ENCODE measurements at regions not wholly inside any gene's neighbourhood (a gene's known extent, or its start where the extent isn't known, plus 50 kb on each side); places are given as distances from the start of the nearest gene placed in this dataset.
A peak's percentile ranks its signal among the peaks of the same experiment; 100 is the strongest.

DNA sequence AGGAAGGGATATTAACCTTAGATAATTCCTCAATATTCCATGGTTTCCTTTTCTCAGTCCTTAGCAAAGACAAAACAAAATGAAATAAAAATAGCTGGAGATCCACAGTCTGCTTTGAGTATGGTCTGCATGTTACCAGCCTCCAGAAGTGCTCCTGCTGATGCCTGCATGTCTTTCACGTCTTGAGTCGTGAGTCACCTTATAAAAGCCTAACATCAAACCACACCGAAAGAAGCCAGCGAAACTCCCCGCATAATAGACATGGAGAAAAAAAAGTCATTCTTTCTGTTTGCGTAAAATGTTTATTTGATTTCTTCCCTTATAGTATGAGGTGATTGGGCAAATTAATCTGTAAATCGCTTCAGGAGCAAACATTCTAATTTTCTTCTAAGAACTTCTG lies 380.5 kb downstream of the SLCO4C1 start:
- no peaks in the 10 kb centered on the region for H3K36me3 Mint-ChIP-seq (ENCODE audit: insufficient read depth, unreplicated experiment)
- Histone ChIP-seq H3K9me3 (no peaks in the 10 kb centered on the region), H3K4me1 (no peaks in the 10 kb centered on the region), H3K4me3 (ENCODE audit: low read depth, low read length) (no peak overlapping the region), H3K27me3 (replicated peaks; ENCODE audit: control insufficient read depth, insufficient read depth, low read length) (no peaks in the 10 kb centered on the region), H3K36me3 (ENCODE audit: control insufficient read depth, insufficient read depth, low read length) (no peaks in the 10 kb centered on the region)
- no peak for TF ChIP-seq CTCF (IDR thresholded peaks at IDR 0.05; ENCODE audit: insufficient read depth in 1 of 2, low read depth in 1 of 2, low read length in 1 of 2, severe bottlenecking in 1 of 2, unreplicated experiment in 1 of 2)
- H3K27ac Mint-ChIP-seq (ENCODE audit: unreplicated experiment) = no peak overlapping the region
- POLR2A ChIA-PET = no interaction called here
- intact Hi-C loops (cut with micrococcal nuclease; ENCODE audit: unreplicated experiment) = no loop called here
- CTCF ChIA-PET = no interaction called here
- H3K4me3 Mint-ChIP-seq (ENCODE audit: unreplicated experiment) = peak overlapping the region; percentile 39
- H3K4me1 Mint-ChIP-seq (ENCODE audit: low read depth, unreplicated experiment) = peaks cover 6% of the 10 kb centered on the region
- H3K9me3 Mint-ChIP-seq (ENCODE audit: unreplicated experiment) = no peaks in the 10 kb centered on the region
- no peaks in the 10 kb centered on the region for H3K27me3 Mint-ChIP-seq (ENCODE audit: insufficient read depth, unreplicated experiment)
- DNase-seq = no peak
- no TSS peak for BruUV-seq (replicated peaks)

DNA sequence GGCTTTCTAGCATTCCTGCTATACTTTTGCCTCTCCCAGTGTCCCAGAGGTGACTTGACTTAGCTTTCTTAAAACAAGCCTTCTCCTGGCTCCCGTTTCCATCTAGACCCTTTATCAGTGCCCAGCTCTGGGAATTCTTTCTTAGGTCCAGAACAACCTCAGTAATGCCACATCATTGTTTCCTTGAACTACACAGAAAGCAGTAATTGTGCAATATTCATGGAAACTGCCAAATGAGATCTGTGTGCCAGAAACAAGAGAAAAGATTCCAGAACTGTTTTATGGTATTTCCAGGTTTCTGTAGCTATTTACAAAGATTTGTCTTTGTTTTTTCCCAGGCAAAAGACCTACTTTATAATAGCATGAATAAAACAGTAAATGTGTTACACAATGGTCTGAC lies 391.3 kb downstream of the SLCO4C1 start:
- POLR2A ChIA-PET = no interaction called here
- H3K4me1 Mint-ChIP-seq (ENCODE audit: low read depth, unreplicated experiment) = no peaks in the 10 kb centered on the region

DNA sequence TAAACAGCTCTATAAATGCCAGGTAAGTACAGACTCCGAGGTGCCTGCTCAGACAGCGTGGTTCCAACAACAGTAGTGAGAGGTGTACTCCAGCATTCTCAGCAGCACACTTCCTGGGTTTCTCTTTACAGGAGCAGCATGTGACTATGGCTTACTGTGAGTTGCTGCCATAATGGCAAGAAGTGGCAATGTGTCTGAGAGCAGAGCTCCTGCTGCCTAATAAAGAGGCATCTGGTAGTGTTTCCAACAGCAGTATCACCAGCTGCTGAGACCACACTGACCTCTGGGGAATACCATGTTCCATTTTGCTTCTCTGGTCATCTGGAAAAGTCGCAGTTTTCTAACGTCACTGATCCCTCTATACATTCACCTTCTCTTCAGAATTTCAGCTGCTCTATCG lies 398.2 kb downstream of the SLCO4C1 start:
- peak in 1 of 2 experiments; percentile 34 for DNase-seq
- H3K9me3 Mint-ChIP-seq (ENCODE audit: unreplicated experiment) = no peaks in the 10 kb centered on the region
- CTCF ChIA-PET = no interaction called here
- H3K36me3 Mint-ChIP-seq (ENCODE audit: insufficient read depth, unreplicated experiment) = no peaks in the 10 kb centered on the region
- H3K4me3 Mint-ChIP-seq (ENCODE audit: unreplicated experiment) = no peak overlapping the region
- no peak overlapping the region for H3K4me3 ChIP-seq (ENCODE audit: low read depth, low read length)
- intact Hi-C loops (cut with micrococcal nuclease; ENCODE audit: unreplicated experiment) = no loop called here
- H3K4me1 ChIP-seq = no peaks in the 10 kb centered on the region
- H3K27me3 Mint-ChIP-seq (ENCODE audit: insufficient read depth, unreplicated experiment) = no peaks in the 10 kb centered on the region
- no peaks in the 10 kb centered on the region for H3K27me3 ChIP-seq (replicated peaks; ENCODE audit: control insufficient read depth, insufficient read depth, low read length)
- POLR2A ChIA-PET = no interaction called here
- no peaks in the 10 kb centered on the region for H3K9me3 ChIP-seq
- TF ChIP-seq CTCF (IDR thresholded peaks at IDR 0.05; ENCODE audit: insufficient read depth in 1 of 2, low read depth in 1 of 2, low read length in 1 of 2, severe bottlenecking in 1 of 2, unreplicated experiment in 1 of 2) = no peak
- H3K36me3 ChIP-seq (ENCODE audit: control insufficient read depth, insufficient read depth, low read length) = no peaks in the 10 kb centered on the region
- no TSS peak for BruUV-seq (replicated peaks)
- no peaks in the 10 kb centered on the region for H3K4me1 Mint-ChIP-seq (ENCODE audit: low read depth, unreplicated experiment)
- no peak overlapping the region for H3K27ac Mint-ChIP-seq (ENCODE audit: unreplicated experiment)

More for the DNA sequence above, 391.3 kb downstream of the SLCO4C1 start:
- H3K27ac Mint-ChIP-seq (ENCODE audit: unreplicated experiment) = no peak overlapping the region
- no TSS peak for BruUV-seq (replicated peaks)
- no peaks in the 10 kb centered on the region for H3K36me3 ChIP-seq (ENCODE audit: control insufficient read depth, insufficient read depth, low read length)
- no peaks in the 10 kb centered on the region for H3K27me3 ChIP-seq (replicated peaks; ENCODE audit: control insufficient read depth, insufficient read depth, low read length)
- DNase-seq = no peak
- intact Hi-C loops (cut with micrococcal nuclease; ENCODE audit: unreplicated experiment) = no loop called here
- H3K9me3 Mint-ChIP-seq (ENCODE audit: unreplicated experiment) = no peaks in the 10 kb centered on the region
- no peaks in the 10 kb centered on the region for H3K36me3 Mint-ChIP-seq (ENCODE audit: insufficient read depth, unreplicated experiment)
- H3K9me3 ChIP-seq = no peaks in the 10 kb centered on the region
- CTCF ChIA-PET = no interaction called here
- peaks cover 5% of the 10 kb centered on the region for H3K27me3 Mint-ChIP-seq (ENCODE audit: insufficient read depth, unreplicated experiment)
- no peaks in the 10 kb centered on the region for H3K4me1 ChIP-seq
- H3K4me3 ChIP-seq (ENCODE audit: low read depth, low read length) = no peak overlapping the region
- H3K4me3 Mint-ChIP-seq (ENCODE audit: unreplicated experiment) = no peak overlapping the region
- TF ChIP-seq CTCF (IDR thresholded peaks at IDR 0.05; ENCODE audit: insufficient read depth in 1 of 2, low read depth in 1 of 2, low read length in 1 of 2, severe bottlenecking in 1 of 2, unreplicated experiment in 1 of 2) = no peak
